ENCODE measurements at regions not wholly inside any gene's neighbourhood (a gene's known extent, or its start where the extent isn't known, plus 50 kb on each side); places are given as distances from the start of the nearest gene placed in this dataset.

DNA sequence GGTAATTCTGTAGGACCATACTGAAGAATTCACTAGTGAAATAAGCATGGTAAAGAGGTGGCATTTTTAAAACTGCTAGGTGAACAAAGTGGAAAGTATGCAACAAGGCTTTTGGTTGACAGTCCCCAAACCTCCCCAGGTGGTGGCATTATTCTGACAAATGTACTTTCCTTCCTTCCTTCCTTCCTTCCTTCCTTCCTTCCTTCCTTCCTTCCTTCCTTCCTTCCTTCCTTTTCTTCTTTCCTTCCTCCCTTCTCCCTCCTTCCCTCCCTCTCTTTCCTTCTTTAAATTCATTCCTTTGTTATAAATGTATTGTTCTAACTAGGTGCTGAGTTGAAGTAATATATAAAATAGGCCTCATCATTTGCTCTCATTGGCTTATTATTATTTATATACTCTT is 284.7 kb upstream of the ANO5 start:
- ChIA-PET CTCF (no interaction called here), POLR2A (no interaction called here)
- TF ChIP-seq YY1 (IDR thresholded peaks at IDR 0.05; ENCODE audit: low read depth) (no peak), POLR2AphosphoS5 (IDR thresholded peaks at IDR 0.05; ENCODE audit: low read depth, low read length) (no peak), TAF1 (IDR thresholded peaks at IDR 0.05; ENCODE audit: borderline replicate concordance, low read depth, low read length) (no peak), SIN3A (IDR thresholded peaks at IDR 0.05; ENCODE audit: borderline replicate concordance, low read depth, low read length) (no peak), FOXJ3 (CRISPR knock-in tag; IDR thresholded peaks at IDR 0.05) (no peak), RFX5 (IDR thresholded peaks at IDR 0.05; ENCODE audit: low read length) (no peak), USF1 (IDR thresholded peaks at IDR 0.05; ENCODE audit: borderline replicate concordance, low read depth) (no peak), EP300 (IDR thresholded peaks at IDR 0.05; ENCODE audit: borderline replicate concordance in 1 of 2, low read depth in 1 of 2, low read length in 1 of 2) (no peak), ELF1 (IDR thresholded peaks at IDR 0.05) (no peak), GABPA (IDR thresholded peaks at IDR 0.05; ENCODE audit: low read depth) (no peak), MXI1 (IDR thresholded peaks at IDR 0.05; ENCODE audit: low read depth, low read length) (no peak)
- TF ChIP-seq, protein P1, sequence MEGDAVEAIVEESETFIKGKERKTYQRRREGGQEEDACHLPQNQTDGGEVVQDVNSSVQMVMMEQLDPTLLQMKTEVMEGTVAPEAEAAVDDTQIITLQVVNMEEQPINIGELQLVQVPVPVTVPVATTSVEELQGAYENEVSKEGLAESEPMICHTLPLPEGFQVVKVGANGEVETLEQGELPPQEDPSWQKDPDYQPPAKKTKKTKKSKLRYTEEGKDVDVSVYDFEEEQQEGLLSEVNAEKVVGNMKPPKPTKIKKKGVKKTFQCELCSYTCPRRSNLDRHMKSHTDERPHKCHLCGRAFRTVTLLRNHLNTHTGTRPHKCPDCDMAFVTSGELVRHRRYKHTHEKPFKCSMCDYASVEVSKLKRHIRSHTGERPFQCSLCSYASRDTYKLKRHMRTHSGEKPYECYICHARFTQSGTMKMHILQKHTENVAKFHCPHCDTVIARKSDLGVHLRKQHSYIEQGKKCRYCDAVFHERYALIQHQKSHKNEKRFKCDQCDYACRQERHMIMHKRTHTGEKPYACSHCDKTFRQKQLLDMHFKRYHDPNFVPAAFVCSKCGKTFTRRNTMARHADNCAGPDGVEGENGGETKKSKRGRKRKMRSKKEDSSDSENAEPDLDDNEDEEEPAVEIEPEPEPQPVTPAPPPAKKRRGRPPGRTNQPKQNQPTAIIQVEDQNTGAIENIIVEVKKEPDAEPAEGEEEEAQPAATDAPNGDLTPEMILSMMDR (IDR thresholded peaks at IDR 0.05) = no peak
- TF ChIP-seq, protein P2, sequence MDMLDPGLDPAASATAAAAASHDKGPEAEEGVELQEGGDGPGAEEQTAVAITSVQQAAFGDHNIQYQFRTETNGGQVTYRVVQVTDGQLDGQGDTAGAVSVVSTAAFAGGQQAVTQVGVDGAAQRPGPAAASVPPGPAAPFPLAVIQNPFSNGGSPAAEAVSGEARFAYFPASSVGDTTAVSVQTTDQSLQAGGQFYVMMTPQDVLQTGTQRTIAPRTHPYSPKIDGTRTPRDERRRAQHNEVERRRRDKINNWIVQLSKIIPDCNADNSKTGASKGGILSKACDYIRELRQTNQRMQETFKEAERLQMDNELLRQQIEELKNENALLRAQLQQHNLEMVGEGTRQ (IDR thresholded peaks at IDR 0.05; ENCODE audit: borderline replicate concordance, low read depth, low read length) = no peak
- TF ChIP-seq, protein P3, sequence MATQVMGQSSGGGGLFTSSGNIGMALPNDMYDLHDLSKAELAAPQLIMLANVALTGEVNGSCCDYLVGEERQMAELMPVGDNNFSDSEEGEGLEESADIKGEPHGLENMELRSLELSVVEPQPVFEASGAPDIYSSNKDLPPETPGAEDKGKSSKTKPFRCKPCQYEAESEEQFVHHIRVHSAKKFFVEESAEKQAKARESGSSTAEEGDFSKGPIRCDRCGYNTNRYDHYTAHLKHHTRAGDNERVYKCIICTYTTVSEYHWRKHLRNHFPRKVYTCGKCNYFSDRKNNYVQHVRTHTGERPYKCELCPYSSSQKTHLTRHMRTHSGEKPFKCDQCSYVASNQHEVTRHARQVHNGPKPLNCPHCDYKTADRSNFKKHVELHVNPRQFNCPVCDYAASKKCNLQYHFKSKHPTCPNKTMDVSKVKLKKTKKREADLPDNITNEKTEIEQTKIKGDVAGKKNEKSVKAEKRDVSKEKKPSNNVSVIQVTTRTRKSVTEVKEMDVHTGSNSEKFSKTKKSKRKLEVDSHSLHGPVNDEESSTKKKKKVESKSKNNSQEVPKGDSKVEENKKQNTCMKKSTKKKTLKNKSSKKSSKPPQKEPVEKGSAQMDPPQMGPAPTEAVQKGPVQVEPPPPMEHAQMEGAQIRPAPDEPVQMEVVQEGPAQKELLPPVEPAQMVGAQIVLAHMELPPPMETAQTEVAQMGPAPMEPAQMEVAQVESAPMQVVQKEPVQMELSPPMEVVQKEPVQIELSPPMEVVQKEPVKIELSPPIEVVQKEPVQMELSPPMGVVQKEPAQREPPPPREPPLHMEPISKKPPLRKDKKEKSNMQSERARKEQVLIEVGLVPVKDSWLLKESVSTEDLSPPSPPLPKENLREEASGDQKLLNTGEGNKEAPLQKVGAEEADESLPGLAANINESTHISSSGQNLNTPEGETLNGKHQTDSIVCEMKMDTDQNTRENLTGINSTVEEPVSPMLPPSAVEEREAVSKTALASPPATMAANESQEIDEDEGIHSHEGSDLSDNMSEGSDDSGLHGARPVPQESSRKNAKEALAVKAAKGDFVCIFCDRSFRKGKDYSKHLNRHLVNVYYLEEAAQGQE (IDR thresholded peaks at IDR 0.05; ENCODE audit: low read depth, low read length) = no peak
- no peaks in the 10 kb centered on the region for H3K79me2 ChIP-seq (ENCODE audit: insufficient read depth)
- no peaks in the 10 kb centered on the region for H3K27me3 ChIP-seq (ENCODE audit: insufficient read depth)
- no peak for DNase-seq
- H3K9ac ChIP-seq = no peak overlapping the region
- H3K9me2 ChIP-seq = no peaks in the 10 kb centered on the region
- no peaks in the 10 kb centered on the region for H3K36me3 ChIP-seq (replicated peaks in 1 of 2; ENCODE audit: control insufficient read depth in 1 of 2, insufficient read depth in 2 of 2, low read length in 1 of 2)
- H2AFZ ChIP-seq (ENCODE audit: low read depth) = no peak overlapping the region
- no peak overlapping the region for H3K4me2 ChIP-seq
- no peak overlapping the region for H3K4me3 ChIP-seq (ENCODE audit: low read depth in 2 of 2, low read length in 1 of 2)
- H3F3A ChIP-seq (replicated peaks; ENCODE audit: insufficient read depth) = no peaks in the 10 kb centered on the region
- no peaks in the 10 kb centered on the region for H3K9me3 ChIP-seq
- H3K27ac ChIP-seq (ENCODE audit: low read depth in 2 of 2, low read length in 1 of 2) = no peak overlapping the region
- H3K4me1 ChIP-seq (ENCODE audit: control insufficient read depth in 1 of 2, insufficient read depth in 2 of 2, low read depth in 1 of 2, low read length in 1 of 2) = no peaks in the 10 kb centered on the region; a peak in 2 of 4 replicates
- no peaks in the 10 kb centered on the region for H4K20me1 ChIP-seq (ENCODE audit: insufficient read depth)
